ENCODE measurements at regions not wholly inside any gene's neighbourhood (a gene's known extent, or its start where the extent isn't known, plus 50 kb on each side); places are given as distances from the start of the nearest gene placed in this dataset.
"Not testable (repeated sequence)": the region's sequence is repeated elsewhere in the genome, so short reads cannot be mapped to it uniquely, and the experiment has no call there.

- DNase-seq: no peak
Observed at GRCh38 chr15:62849316-62850106, 193.0 kb upstream of the TPM1 start.

GRCh38 chr15:62850318-62850717 lies 192.2 kb upstream of the TPM1 start:
- no peak for DNase-seq

GRCh38 chr15:62850791-62851291 lies 191.7 kb upstream of the TPM1 start:
- no peak for DNase-seq

- no peak for DNase-seq
Observed at GRCh38 chr15:62853114-62853840, 189.3 kb upstream of the TPM1 start.

GRCh38 chr15:62853841-62854225 lies 188.7 kb upstream of the TPM1 start:
- no peak for DNase-seq

- DNase-seq: no peak
Observed at GRCh38 chr15:62854420-62855084, 188.0 kb upstream of the TPM1 start.

- DNase-seq: no peak
Observed at GRCh38 chr15:62855085-62855476, 187.5 kb upstream of the TPM1 start.

- no peak for DNase-seq
Observed at GRCh38 chr15:62856466-62857246, 185.9 kb upstream of the TPM1 start.

GRCh38 chr15:62857411-62857853 lies 185.1 kb upstream of the TPM1 start:
- DNase-seq: no peak

GRCh38 chr15:62858343-62858742 lies 184.2 kb upstream of the TPM1 start:
- no peak for DNase-seq

GRCh38 chr15:62862717-62863116 lies 179.8 kb upstream of the TPM1 start:
- DNase-seq: no peak

GRCh38 chr15:62866366-62866765 lies 176.2 kb upstream of the TPM1 start:
- DNase-seq: no peak

- DNase-seq: no peak
Observed at GRCh38 chr15:62867844-62868243, 174.7 kb upstream of the TPM1 start.

GRCh38 chr15:62868507-62868906 lies 174.0 kb upstream of the TPM1 start:
- no peak for DNase-seq

- no peak for DNase-seq
Observed at GRCh38 chr15:62869116-62869515, 173.4 kb upstream of the TPM1 start.

- DNase-seq: no peak
Observed at GRCh38 chr15:62870216-62870615, 172.3 kb upstream of the TPM1 start.

- not testable (repeated sequence) for DNase-seq
Observed at GRCh38 chr15:62870701-62871100, 171.8 kb upstream of the TPM1 start.

- DNase-seq: no peak
Observed at GRCh38 chr15:62873203-62873602, 169.3 kb upstream of the TPM1 start.

- no peak for DNase-seq
Observed at GRCh38 chr15:62874064-62874463, 168.5 kb upstream of the TPM1 start.

- no peak for DNase-seq
Observed at GRCh38 chr15:62874959-62875625, 167.5 kb upstream of the TPM1 start.

GRCh38 chr15:62875626-62876021 lies 166.9 kb upstream of the TPM1 start:
- DNase-seq: no peak

GRCh38 chr15:62877276-62877857 lies 165.2 kb upstream of the TPM1 start:
- peak; percentile 36 for DNase-seq
